Fibroblast of lung (primary cell): ENCODE measurements at regions not wholly inside any gene's neighbourhood (a gene's known extent, or its start where the extent isn't known, plus 50 kb on each side); places are given as distances from the start of the nearest gene placed in this dataset.

Experiments
- DNase-seq, 2 donors: peaks; one replicate each; pipeline versions ENCODE4 v3.0.0 to v3.0.0-alpha.2; 2010; ENCODE audit warnings: low read depth in 2 of 2
- H2AFZ ChIP-seq: 2 replicates; pipeline ENCODE4 v1.5.1; 2012; ENCODE audit warnings: low read length, control low read depth, inconsistent platforms
- H3K27ac ChIP-seq: 2 replicates; pipeline ENCODE4 v1.5.1; 2011; ENCODE audit warnings: low read length, control low read depth; ENCODE audit not compliant: insufficient read depth
- H3K27me3 ChIP-seq: 2 replicates; pipeline ENCODE4 v1.5.1; 2011; ENCODE audit warnings: mild to moderate bottlenecking, low read length; ENCODE audit not compliant: control insufficient read depth, insufficient read depth
- H3K36me3 ChIP-seq: 2 replicates; pipeline ENCODE4 v1.5.1; 2011; ENCODE audit warnings: low read length; ENCODE audit not compliant: control insufficient read depth, insufficient read depth
- H3K4me1 ChIP-seq: 2 replicates; pipeline ENCODE4 v1.5.1; 2011; ENCODE audit warnings: low read length; ENCODE audit not compliant: control insufficient read depth, insufficient read depth; ENCODE audit errors: extremely low read depth
- H3K4me2 ChIP-seq: 2 replicates; pipeline ENCODE4 v1.5.1; 2011; ENCODE audit warnings: low read length, control low read depth; ENCODE audit not compliant: insufficient read depth; ENCODE audit errors: extremely low read depth
- H3K4me3 ChIP-seq, 4 experiments: fragments of 200-600 bp in 1 of 4; sonication (generic) in 1 of 4; replicated peaks in 1 of 4; 2 replicates each; pipeline ENCODE4 v1.5.1; 2011 to 2016; ENCODE audit warnings: low read length in 4 of 4, low read depth in 3 of 4, mild to moderate bottlenecking in 3 of 4, control low read depth in 2 of 4, inconsistent platforms in 1 of 4, mixed read lengths in 1 of 4; ENCODE audit not compliant: insufficient read depth in 1 of 4; ENCODE audit errors: control extremely low read depth in 1 of 4
- H3K79me2 ChIP-seq: 2 replicates; pipeline ENCODE4 v1.5.1; 2012; ENCODE audit warnings: mild to moderate bottlenecking, low read length, inconsistent platforms; ENCODE audit not compliant: control insufficient read depth, insufficient read depth
- H3K9ac ChIP-seq: 2 replicates; pipeline ENCODE4 v1.5.1; 2011; ENCODE audit warnings: mild to moderate bottlenecking, low read length, control low read depth; ENCODE audit not compliant: insufficient read depth
- H3K9me3 ChIP-seq: 2 replicates; pipeline ENCODE4 v1.5.1; 2012; ENCODE audit warnings: low read depth, low read length; ENCODE audit not compliant: control insufficient read depth, insufficient read depth
- H4K20me1 ChIP-seq: 2 replicates; pipeline ENCODE4 v1.5.1; 2011; ENCODE audit warnings: low read length; ENCODE audit not compliant: control insufficient read depth, insufficient read depth; ENCODE audit errors: extremely low read depth
- CTCF ChIP-seq, 2 donors: IDR thresholded peaks in 1 of 2; conservative IDR thresholded peaks in 1 of 2; 1 replicate in 1 of 2; 2 replicates in 1 of 2; pipeline ENCODE4 v1.5.1; 2011 to 2012; ENCODE audit warnings: low read length in 2 of 2, control low read depth in 1 of 2, inconsistent platforms in 1 of 2, low read depth in 1 of 2, mild to moderate bottlenecking in 1 of 2
- EZH2 ChIP-seq: IDR thresholded peaks from 2 replicates; pipeline ENCODE4 v1.5.1; 2012; ENCODE audit warnings: low read length, control low read depth, mild to moderate bottlenecking; ENCODE audit errors: missing control alignments

- Histone ChIP-seq H3K4me2 (no peak overlapping the region), H3K4me3 (no peak overlapping the region), H3K9me3 (no peaks in the 10 kb centered on the region), H3K4me1 (no peaks in the 10 kb centered on the region), H2AFZ (no peak overlapping the region), H3K36me3 (no peaks in the 10 kb centered on the region), H3K27me3 (no peaks in the 10 kb centered on the region), H3K9ac (no peak overlapping the region), H3K27ac (no peak overlapping the region), H4K20me1 (no peaks in the 10 kb centered on the region), H3K79me2 (no peaks in the 10 kb centered on the region)
- no peak for DNase-seq
- no peak for TF ChIP-seq CTCF (conservative IDR thresholded peaks at IDR 0.05 in 1 of 2, IDR thresholded peaks at IDR 0.05 in 1 of 2; ENCODE audit: low read depth in 1 of 2, low read length in 2 of 2)
- no peak for TF ChIP-seq EZH2
These were observed 324.0 kb downstream of the TBL1XR1 start for GRCh38 chr3:176873261-176873660.

- H3K9me3 ChIP-seq, result no peaks in the 10 kb centered on the region
- no peak overlapping the region for H3K4me3 ChIP-seq
- no peak overlapping the region for H3K9ac ChIP-seq
- H3K27ac ChIP-seq, result no peak overlapping the region
- H3K27me3 ChIP-seq, result no peaks in the 10 kb centered on the region
- H3K4me2 ChIP-seq, result no peak overlapping the region
- no peaks in the 10 kb centered on the region for H3K36me3 ChIP-seq
- H3K79me2 ChIP-seq, result no peaks in the 10 kb centered on the region
- H2AFZ ChIP-seq, result no peak overlapping the region
- TF ChIP-seq CTCF (conservative IDR thresholded peaks at IDR 0.05 in 1 of 2, IDR thresholded peaks at IDR 0.05 in 1 of 2; ENCODE audit: low read depth in 1 of 2, low read length in 2 of 2), result peak; percentile 80 to 89
- no peak for TF ChIP-seq EZH2
- peak; percentile 43 to 57 for DNase-seq
- no peaks in the 10 kb centered on the region for H3K4me1 ChIP-seq
- H4K20me1 ChIP-seq, result no peaks in the 10 kb centered on the region
These were observed 324.5 kb downstream of the TBL1XR1 start for GRCh38 chr3:176872771-176873209.

DNA sequence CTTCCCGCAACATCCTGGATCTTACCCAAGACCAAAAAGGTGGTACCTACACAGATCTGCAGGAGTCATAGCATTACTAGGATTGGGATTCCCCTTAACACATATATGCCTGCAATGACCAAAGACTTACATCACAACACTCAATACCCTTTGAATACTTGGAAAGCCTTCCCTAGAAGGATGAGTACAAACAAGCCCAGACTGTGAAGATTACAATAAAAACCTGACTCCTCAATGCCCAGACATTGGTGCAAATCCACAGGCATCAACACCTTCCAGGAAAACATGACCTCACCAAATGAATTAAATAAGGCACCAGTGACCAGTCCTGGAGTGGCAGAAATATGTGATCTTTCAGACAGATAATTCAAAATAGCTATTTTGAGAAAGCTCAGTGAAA, 326.8 kb downstream of the TBL1XR1 start:
- DNase-seq, result no peak
- Histone ChIP-seq H3K27me3 (no peaks in the 10 kb centered on the region), H2AFZ (no peak overlapping the region), H3K9ac (no peak overlapping the region), H3K4me1 (no peaks in the 10 kb centered on the region), H3K4me3 (no peak overlapping the region), H3K4me2 (no peak overlapping the region), H3K9me3 (no peaks in the 10 kb centered on the region), H3K27ac (no peak overlapping the region), H3K36me3 (no peaks in the 10 kb centered on the region), H3K79me2 (no peaks in the 10 kb centered on the region), H4K20me1 (no peaks in the 10 kb centered on the region)
- TF ChIP-seq EZH2 (no peak), CTCF (conservative IDR thresholded peaks at IDR 0.05 in 1 of 2, IDR thresholded peaks at IDR 0.05 in 1 of 2; ENCODE audit: low read depth in 1 of 2, low read length in 2 of 2) (no peak)
